Transverse colon (tissue), 4 donors: ENCODE measurements at regions not wholly inside any gene's neighbourhood (a gene's known extent, or its start where the extent isn't known, plus 50 kb on each side); places are given as distances from the start of the nearest gene placed in this dataset.

Experiments
- DNase-seq: peaks from one replicate; pipeline ENCODE4 v3.0.0-alpha.2; 2019
- H3K27ac ChIP-seq, 4 donors: fragments of 200-600 bp; sonication (generic); 2 replicates each; pipeline ENCODE4 v1.5.1; 2016 to 2018; ENCODE audit warnings: inconsistent platforms in 4 of 4
- H3K27me3 ChIP-seq: fragments of 200-600 bp; sonication (generic); 2 replicates; pipeline ENCODE4 v1.5.1; 2017; ENCODE audit warnings: inconsistent platforms
- H3K36me3 ChIP-seq, 4 donors: fragments of 200-600 bp; sonication (generic); 2 replicates each; pipeline ENCODE4 v1.5.1; 2017 to 2019; ENCODE audit warnings: inconsistent platforms in 4 of 4
- H3K4me1 ChIP-seq, 4 donors: fragments of 200-600 bp; sonication (generic); 2 replicates each; pipeline ENCODE4 v1.5.1; 2017 to 2020; ENCODE audit warnings: inconsistent platforms in 4 of 4
- H3K4me3 ChIP-seq, 4 donors: fragments of 200-600 bp; sonication (generic); 1 replicate in 1 of 4; 2 replicates in 3 of 4; pipeline versions ENCODE4 v1.5.1 to v1.6.1; 2017 to 2019; ENCODE audit warnings: inconsistent platforms in 4 of 4
- H3K9me3 ChIP-seq, 2 donors: fragments of 200-600 bp; sonication (generic); 2 replicates each; pipeline ENCODE4 v1.5.1; 2017 to 2019; ENCODE audit warnings: inconsistent platforms in 2 of 2
- EP300 ChIP-seq: sonication (generic); formaldehyde crosslinking; IDR thresholded peaks from one replicate; pipeline ENCODE4 v1.6.1; 2017; ENCODE audit warnings: antibody characterized with exemption, low read depth
- POLR2A ChIP-seq: fragments of 450-650 bp; IDR thresholded peaks from one replicate; pipeline ENCODE4 v1.6.1; 2016; ENCODE audit warnings: antibody characterized with exemption, mild to moderate bottlenecking, moderate library complexity
- POLR2AphosphoS5 ChIP-seq, 3 donors: sonication (generic); formaldehyde crosslinking; IDR thresholded peaks; one replicate each; pipeline ENCODE4 v1.6.1; 2016; ENCODE audit warnings: antibody characterized with exemption in 3 of 3
- WGBS, 2 donors: methylation state at CpG; one replicate each; pipeline ENCODE4 v1.1.5; 2018; ENCODE audit warnings: low coverage in 1 of 2; 5-methylcytosine and 5-hydroxymethylcytosine counted together
- in situ Hi-C, 4 donors: fragments of 200-750 bp; cut with MboI; loops; one replicate each; pipeline versions ENCODE4 v1.15.0 to v1.15.1; 2017; ENCODE audit warnings: low sequenced_read_pairs in 3 of 4, low pct_ligation_motif_present in 1 of 4, low pct_unique_long_range_greater_than_20kb in 1 of 4
- intact Hi-C: fragments of 100-400 bp; cut with DNase I; formaldehyde crosslinking; loops from one replicate; pipeline ENCODE4 v1.15.1; 2023; ENCODE audit warnings: low total_unique reads
- TF ChIP-seq, protein P1 (sequence below), 5 experiments: fragments of 200-600 bp in 3 of 5; fragments of 450-650 bp in 2 of 5; sonication (generic) in 3 of 5; IDR thresholded peaks; 1 replicate in 2 of 5; 2 replicates in 3 of 5; pipeline ENCODE4 v1.5.1; 2016 to 2017; ENCODE audit warnings: antibody characterized with exemption in 5 of 5, inconsistent platforms in 3 of 5, mild to moderate bottlenecking in 2 of 5, moderate library complexity in 1 of 5

DNA sequence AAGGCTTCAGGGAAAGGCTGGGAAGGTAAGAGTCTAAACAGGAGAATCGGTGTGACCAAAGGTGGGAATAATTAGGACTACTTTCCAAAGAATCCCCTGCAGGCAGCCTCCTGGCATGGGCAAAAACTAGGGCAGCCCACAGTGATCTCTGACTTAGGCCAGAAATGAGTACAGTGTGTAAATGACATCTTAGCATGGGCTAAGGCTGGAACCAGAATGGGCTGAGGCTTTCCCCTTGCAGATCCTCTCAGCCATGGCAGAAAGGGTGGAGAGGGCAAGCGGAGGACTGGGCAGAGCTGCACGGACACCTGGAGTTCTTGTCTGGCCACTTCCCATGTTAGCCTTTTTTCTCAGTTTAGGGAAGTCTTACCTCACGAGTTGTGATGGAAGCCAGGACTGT, 69.9 kb upstream of the FOXQ1 start:
- TF ChIP-seq POLR2A, result no peak
- TF ChIP-seq, protein P1, sequence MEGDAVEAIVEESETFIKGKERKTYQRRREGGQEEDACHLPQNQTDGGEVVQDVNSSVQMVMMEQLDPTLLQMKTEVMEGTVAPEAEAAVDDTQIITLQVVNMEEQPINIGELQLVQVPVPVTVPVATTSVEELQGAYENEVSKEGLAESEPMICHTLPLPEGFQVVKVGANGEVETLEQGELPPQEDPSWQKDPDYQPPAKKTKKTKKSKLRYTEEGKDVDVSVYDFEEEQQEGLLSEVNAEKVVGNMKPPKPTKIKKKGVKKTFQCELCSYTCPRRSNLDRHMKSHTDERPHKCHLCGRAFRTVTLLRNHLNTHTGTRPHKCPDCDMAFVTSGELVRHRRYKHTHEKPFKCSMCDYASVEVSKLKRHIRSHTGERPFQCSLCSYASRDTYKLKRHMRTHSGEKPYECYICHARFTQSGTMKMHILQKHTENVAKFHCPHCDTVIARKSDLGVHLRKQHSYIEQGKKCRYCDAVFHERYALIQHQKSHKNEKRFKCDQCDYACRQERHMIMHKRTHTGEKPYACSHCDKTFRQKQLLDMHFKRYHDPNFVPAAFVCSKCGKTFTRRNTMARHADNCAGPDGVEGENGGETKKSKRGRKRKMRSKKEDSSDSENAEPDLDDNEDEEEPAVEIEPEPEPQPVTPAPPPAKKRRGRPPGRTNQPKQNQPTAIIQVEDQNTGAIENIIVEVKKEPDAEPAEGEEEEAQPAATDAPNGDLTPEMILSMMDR (IDR thresholded peaks at IDR 0.05), result no peak
- no peak for TF ChIP-seq EP300
- no peak for TF ChIP-seq POLR2AphosphoS5 (IDR thresholded peaks at IDR 0.05)
- no peak overlapping the region for H3K27ac ChIP-seq
- WGBS, 2 donors, result 77% methylated on average over 4 of the region's 4 CpGs; no CpG with 5 or more reads in 1 of the 2 donors
- H3K9me3 ChIP-seq, result no peaks in the 10 kb centered on the region
- H3K4me1 ChIP-seq, result no peaks in the 10 kb centered on the region
- H3K4me3 ChIP-seq, result no peak overlapping the region
- no peaks in the 10 kb centered on the region for H3K27me3 ChIP-seq
- H3K36me3 ChIP-seq, result no peaks in the 10 kb centered on the region
- intact Hi-C loops, result no loop called here
- in situ Hi-C loops, result no loop called here
- no peak for DNase-seq

DNA sequence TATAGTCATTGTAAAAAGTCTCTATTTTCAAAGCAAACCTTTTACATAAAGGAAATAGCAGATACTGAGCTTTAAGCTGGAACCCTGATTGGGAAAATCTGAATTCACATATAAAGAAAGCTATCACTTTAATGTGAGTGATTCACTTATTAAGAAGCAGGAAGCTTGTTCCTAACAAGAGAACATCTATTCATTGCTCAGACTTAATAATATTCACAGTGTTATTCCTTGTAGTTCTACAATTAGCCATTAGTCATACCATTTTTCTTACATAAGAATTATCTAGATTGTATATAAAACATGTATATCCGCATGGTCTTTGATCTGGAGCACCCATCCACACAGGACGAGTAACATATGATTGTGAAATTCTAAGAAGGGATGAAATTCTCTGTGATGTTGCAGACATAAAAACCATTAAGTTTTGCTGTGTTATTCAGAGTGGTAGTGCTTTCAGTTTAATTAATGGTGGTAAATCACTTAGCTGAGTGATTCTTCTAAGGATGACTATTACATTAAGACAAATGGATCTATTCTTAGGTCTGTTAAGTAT, 71.1 kb upstream of the FOXQ1 start:
- no peaks in the 10 kb centered on the region for H3K36me3 ChIP-seq
- H3K4me3 ChIP-seq, result no peak overlapping the region
- intact Hi-C loops (no loop called here), in situ Hi-C loops (no loop called here)
- no peak for TF ChIP-seq EP300
- TF ChIP-seq POLR2AphosphoS5 (IDR thresholded peaks at IDR 0.05), result no peak
- TF ChIP-seq POLR2A, result no peak
- TF ChIP-seq, protein P1 (IDR thresholded peaks at IDR 0.05), result no peak
- DNase-seq, result no peak
- WGBS, 2 donors, result 68 to 79% methylated on average over 2 of the region's 2 CpGs
- no peaks in the 10 kb centered on the region for H3K4me1 ChIP-seq
- H3K9me3 ChIP-seq, result no peaks in the 10 kb centered on the region
- H3K27ac ChIP-seq, result no peak overlapping the region
- no peaks in the 10 kb centered on the region for H3K27me3 ChIP-seq

DNA sequence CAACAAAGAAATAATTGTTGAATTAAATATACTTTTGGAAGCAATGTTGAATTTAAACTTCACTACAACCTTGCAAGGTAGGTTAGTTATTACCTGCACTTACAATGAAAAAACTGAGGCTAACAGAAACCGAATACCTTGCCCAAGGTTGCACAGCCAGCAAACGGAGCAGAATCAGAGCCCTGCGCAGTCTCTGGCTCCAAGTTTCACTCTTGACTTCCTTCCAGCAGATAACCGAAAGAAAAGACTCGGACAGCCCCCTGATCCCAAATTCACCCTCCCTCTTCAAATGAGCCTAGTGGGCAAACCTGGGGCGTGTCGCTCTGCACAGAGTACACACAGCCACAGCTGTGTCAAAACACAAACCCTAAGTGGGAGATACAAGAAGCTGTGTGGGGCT, 72.1 kb upstream of the FOXQ1 start:
- WGBS, 2 donors, result 72% methylated on average over 2 to 7 of the region's 7 CpGs
- no peaks in the 10 kb centered on the region for H3K36me3 ChIP-seq
- H3K9me3 ChIP-seq, result no peaks in the 10 kb centered on the region
- in situ Hi-C loops, result no loop called here
- no peaks in the 10 kb centered on the region for H3K4me1 ChIP-seq
- no peaks in the 10 kb centered on the region for H3K27me3 ChIP-seq
- no peak overlapping the region for H3K4me3 ChIP-seq
- TF ChIP-seq, protein P1 (IDR thresholded peaks at IDR 0.05), result no peak
- TF ChIP-seq POLR2AphosphoS5 (IDR thresholded peaks at IDR 0.05) (no peak), POLR2A (no peak), EP300 (no peak)
- no peak overlapping the region for H3K27ac ChIP-seq
- no peak for DNase-seq
- intact Hi-C loops, result no loop called here

DNA sequence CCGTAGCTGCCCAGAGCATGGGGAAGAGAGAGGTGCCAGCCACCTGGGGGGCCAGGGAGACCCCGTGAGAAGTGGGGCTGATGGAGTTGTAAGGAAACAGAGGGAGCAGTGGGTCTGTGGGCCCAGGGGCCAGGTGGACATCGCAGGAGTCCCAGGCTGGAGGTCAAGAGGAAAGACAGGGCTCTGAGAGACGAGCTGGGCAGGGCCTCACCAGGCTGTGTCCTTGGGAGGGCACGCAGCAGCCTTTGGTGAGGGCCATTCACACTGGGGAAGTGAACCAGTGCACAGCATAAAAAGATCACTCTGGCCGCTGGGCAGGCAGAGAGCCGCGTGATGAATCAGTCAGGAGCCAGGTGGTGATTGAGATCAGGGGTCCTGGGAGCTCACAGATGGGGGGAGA, 73.9 kb upstream of the FOXQ1 start:
- 82 to 89% methylated on average over 3 to 8 of the region's 8 CpGs for WGBS, 2 donors
- in situ Hi-C loops, result no loop called here

More for the DNA sequence above, 73.9 kb upstream of the FOXQ1 start:
- Histone ChIP-seq H3K36me3 (no peaks in the 10 kb centered on the region), H3K27me3 (no peaks in the 10 kb centered on the region), H3K27ac (no peak overlapping the region), H3K9me3 (no peaks in the 10 kb centered on the region), H3K4me3 (no peak overlapping the region), H3K4me1 (no peaks in the 10 kb centered on the region)
- TF ChIP-seq, protein P1 (IDR thresholded peaks at IDR 0.05), result no peak
- TF ChIP-seq POLR2AphosphoS5 (IDR thresholded peaks at IDR 0.05) (no peak), POLR2A (no peak), EP300 (no peak)
- intact Hi-C loops, result no loop called here
- no peak for DNase-seq
